ENCODE measurements at regions not wholly inside any gene's neighbourhood (a gene's known extent, or its start where the extent isn't known, plus 50 kb on each side); places are given as distances from the start of the nearest gene placed in this dataset.
"Not testable (repeated sequence)": the region's sequence is repeated elsewhere in the genome, so short reads cannot be mapped to it uniquely, and the experiment has no call there.

GRCh38 chr3:44130249-44130648 is 111.4 kb upstream of the TOPAZ1 start:
- Histone ChIP-seq H3K9ac (ENCODE audit: low read depth, low read length) (no peak overlapping the region), H3K9me3 (ENCODE audit: control insufficient read depth, insufficient read depth, low read length) (no peaks in the 10 kb centered on the region), H3K27ac (ENCODE audit: low read depth, low read length) (no peak overlapping the region), H3K36me3 (ENCODE audit: control insufficient read depth, insufficient read depth, low read length) (no peaks in the 10 kb centered on the region), H3K4me3 (ENCODE audit: low read depth, low read length) (no peak overlapping the region), H3K4me1 (ENCODE audit: control insufficient read depth, insufficient read depth, low read length) (peaks cover 9% of the 10 kb centered on the region), H3K27me3 (ENCODE audit: control insufficient read depth, insufficient read depth, low read length) (peaks cover 18% of the 10 kb centered on the region; the same call in 1 of the 2 replicates)

GRCh38 chr3:44132061-44132460 is 109.6 kb upstream of the TOPAZ1 start:
- no peaks in the 10 kb centered on the region for H3K36me3 ChIP-seq (ENCODE audit: control insufficient read depth, insufficient read depth, low read length)
- no peak overlapping the region for H3K9ac ChIP-seq (ENCODE audit: low read depth, low read length)
- H3K4me3 ChIP-seq (ENCODE audit: low read depth, low read length), result no peak overlapping the region
- H3K27me3 ChIP-seq (ENCODE audit: control insufficient read depth, insufficient read depth, low read length), result peaks cover 7% of the 10 kb centered on the region; the same call in 1 of the 2 replicates
- no peaks in the 10 kb centered on the region for H3K9me3 ChIP-seq (ENCODE audit: control insufficient read depth, insufficient read depth, low read length)
- H3K27ac ChIP-seq (ENCODE audit: low read depth, low read length), result no peak overlapping the region
- peaks cover 9% of the 10 kb centered on the region for H3K4me1 ChIP-seq (ENCODE audit: control insufficient read depth, insufficient read depth, low read length)

- Histone ChIP-seq H3K36me3 (ENCODE audit: control insufficient read depth, insufficient read depth, low read length) (no peaks in the 10 kb centered on the region), H3K4me3 (ENCODE audit: low read depth, low read length) (no peak overlapping the region), H3K4me1 (ENCODE audit: control insufficient read depth, insufficient read depth, low read length) (peaks cover 9% of the 10 kb centered on the region), H3K27me3 (ENCODE audit: control insufficient read depth, insufficient read depth, low read length) (peaks cover 7% of the 10 kb centered on the region; the same call in 1 of the 2 replicates), H3K9me3 (ENCODE audit: control insufficient read depth, insufficient read depth, low read length) (no peaks in the 10 kb centered on the region), H3K9ac (ENCODE audit: low read depth, low read length) (no peak overlapping the region), H3K27ac (ENCODE audit: low read depth, low read length) (no peak overlapping the region)
These were observed 109.1 kb upstream of the TOPAZ1 start for GRCh38 chr3:44132593-44132992.

- Histone ChIP-seq H3K36me3 (ENCODE audit: control insufficient read depth, insufficient read depth, low read length) (no peaks in the 10 kb centered on the region), H3K4me3 (ENCODE audit: low read depth, low read length) (no peak overlapping the region), H3K27ac (ENCODE audit: low read depth, low read length) (no peak overlapping the region), H3K9me3 (ENCODE audit: control insufficient read depth, insufficient read depth, low read length) (no peaks in the 10 kb centered on the region), H3K9ac (ENCODE audit: low read depth, low read length) (no peak overlapping the region), H3K4me1 (ENCODE audit: control insufficient read depth, insufficient read depth, low read length) (no peaks in the 10 kb centered on the region), H3K27me3 (ENCODE audit: control insufficient read depth, insufficient read depth, low read length) (peaks cover 7% of the 10 kb centered on the region; the same call in 1 of the 2 replicates)
These were observed 105.3 kb upstream of the TOPAZ1 start for GRCh38 chr3:44136421-44136820.

- no peaks in the 10 kb centered on the region for H3K36me3 ChIP-seq (ENCODE audit: control insufficient read depth, insufficient read depth, low read length)
- 0 out of 2 replicates have a peak, but pooled peaks cover 5% of the 10 kb centered on the region for H3K4me1 ChIP-seq (ENCODE audit: control insufficient read depth, insufficient read depth, low read length)
- H3K27me3 ChIP-seq (ENCODE audit: control insufficient read depth, insufficient read depth, low read length), result no peaks in the 10 kb centered on the region
- H3K27ac ChIP-seq (ENCODE audit: low read depth, low read length), result no peak overlapping the region
- H3K9ac ChIP-seq (ENCODE audit: low read depth, low read length), result no peak overlapping the region
- no peak overlapping the region for H3K4me3 ChIP-seq (ENCODE audit: low read depth, low read length)
- no peaks in the 10 kb centered on the region for H3K9me3 ChIP-seq (ENCODE audit: control insufficient read depth, insufficient read depth, low read length)
These were observed 95.6 kb upstream of the TOPAZ1 start for GRCh38 chr3:44146073-44146472.

- Histone ChIP-seq H3K27me3 (ENCODE audit: control insufficient read depth, insufficient read depth, low read length) (no peaks in the 10 kb centered on the region; the same call in 1 of the 2 replicates), H3K4me1 (ENCODE audit: control insufficient read depth, insufficient read depth, low read length) (no peaks in the 10 kb centered on the region), H3K4me3 (ENCODE audit: low read depth, low read length) (no peak overlapping the region), H3K27ac (ENCODE audit: low read depth, low read length) (no peak overlapping the region), H3K9ac (ENCODE audit: low read depth, low read length) (no peak overlapping the region), H3K9me3 (ENCODE audit: control insufficient read depth, insufficient read depth, low read length) (no peaks in the 10 kb centered on the region), H3K36me3 (ENCODE audit: control insufficient read depth, insufficient read depth, low read length) (no peaks in the 10 kb centered on the region)
These were observed 81.9 kb upstream of the TOPAZ1 start for GRCh38 chr3:44159696-44160300.

- no peaks in the 10 kb centered on the region; the same call in 1 of the 2 replicates for H3K27me3 ChIP-seq (ENCODE audit: control insufficient read depth, insufficient read depth, low read length)
- H3K4me3 ChIP-seq (ENCODE audit: low read depth, low read length), result no peak overlapping the region
- no peak overlapping the region for H3K9ac ChIP-seq (ENCODE audit: low read depth, low read length)
- H3K9me3 ChIP-seq (ENCODE audit: control insufficient read depth, insufficient read depth, low read length), result no peaks in the 10 kb centered on the region
- H3K27ac ChIP-seq (ENCODE audit: low read depth, low read length), result no peak overlapping the region
- no peaks in the 10 kb centered on the region for H3K36me3 ChIP-seq (ENCODE audit: control insufficient read depth, insufficient read depth, low read length)
- no peaks in the 10 kb centered on the region for H3K4me1 ChIP-seq (ENCODE audit: control insufficient read depth, insufficient read depth, low read length)
These were observed 80.9 kb upstream of the TOPAZ1 start for GRCh38 chr3:44160818-44161217.

GRCh38 chr3:44171891-44172290 is 69.8 kb upstream of the TOPAZ1 start:
- no peak overlapping the region for H3K27ac ChIP-seq (ENCODE audit: low read depth, low read length)
- no peak overlapping the region for H3K4me3 ChIP-seq (ENCODE audit: low read depth, low read length)
- no peaks in the 10 kb centered on the region for H3K27me3 ChIP-seq (ENCODE audit: control insufficient read depth, insufficient read depth, low read length)
- peaks cover 7% of the 10 kb centered on the region for H3K9me3 ChIP-seq (ENCODE audit: control insufficient read depth, insufficient read depth, low read length)
- no peak overlapping the region for H3K9ac ChIP-seq (ENCODE audit: low read depth, low read length)
- no peaks in the 10 kb centered on the region for H3K4me1 ChIP-seq (ENCODE audit: control insufficient read depth, insufficient read depth, low read length)
- H3K36me3 ChIP-seq (ENCODE audit: control insufficient read depth, insufficient read depth, low read length), result no peaks in the 10 kb centered on the region

- H3K9ac ChIP-seq (ENCODE audit: low read depth, low read length); H3K4me1 ChIP-seq (ENCODE audit: control insufficient read depth, insufficient read depth, low read length); H3K36me3 ChIP-seq (ENCODE audit: control insufficient read depth, insufficient read depth, low read length); H3K4me3 ChIP-seq (ENCODE audit: low read depth, low read length); H3K27me3 ChIP-seq (ENCODE audit: control insufficient read depth, insufficient read depth, low read length); H3K27ac ChIP-seq (ENCODE audit: low read depth, low read length); H3K9me3 ChIP-seq (ENCODE audit: control insufficient read depth, insufficient read depth, low read length): not testable (repeated sequence)
These were observed 69.0 kb upstream of the TOPAZ1 start for GRCh38 chr3:44172701-44173100.

GRCh38 chr3:44173263-44173662 is 68.4 kb upstream of the TOPAZ1 start:
- H3K9ac ChIP-seq (ENCODE audit: low read depth, low read length), result no peak overlapping the region
- H3K4me1 ChIP-seq (ENCODE audit: control insufficient read depth, insufficient read depth, low read length), result no peaks in the 10 kb centered on the region
- no peak overlapping the region for H3K27ac ChIP-seq (ENCODE audit: low read depth, low read length)
- no peak overlapping the region for H3K4me3 ChIP-seq (ENCODE audit: low read depth, low read length)
- no peaks in the 10 kb centered on the region for H3K36me3 ChIP-seq (ENCODE audit: control insufficient read depth, insufficient read depth, low read length)
- peaks cover 7% of the 10 kb centered on the region for H3K9me3 ChIP-seq (ENCODE audit: control insufficient read depth, insufficient read depth, low read length)
- no peaks in the 10 kb centered on the region for H3K27me3 ChIP-seq (ENCODE audit: control insufficient read depth, insufficient read depth, low read length)

- Histone ChIP-seq H3K4me1 (ENCODE audit: control insufficient read depth, insufficient read depth, low read length) (no peaks in the 10 kb centered on the region), H3K9me3 (ENCODE audit: control insufficient read depth, insufficient read depth, low read length) (peaks cover 7% of the 10 kb centered on the region), H3K27me3 (ENCODE audit: control insufficient read depth, insufficient read depth, low read length) (no peaks in the 10 kb centered on the region), H3K36me3 (ENCODE audit: control insufficient read depth, insufficient read depth, low read length) (no peaks in the 10 kb centered on the region), H3K27ac (ENCODE audit: low read depth, low read length) (no peak overlapping the region), H3K4me3 (ENCODE audit: low read depth, low read length) (no peak overlapping the region), H3K9ac (ENCODE audit: low read depth, low read length) (no peak overlapping the region)
These were observed 66.6 kb upstream of the TOPAZ1 start for GRCh38 chr3:44175070-44175469.
